Femur (tissue), 1 donor: ENCODE measurements at regions not wholly inside any gene's neighbourhood (a gene's known extent, or its start where the extent isn't known, plus 50 kb on each side); places are given as distances from the start of the nearest gene placed in this dataset.

Experiments
- DNase-seq: peaks from one replicate; pipeline ENCODE4 v3.0.0-alpha.2; 2017

- no peak for DNase-seq
Observed at GRCh38 chr5:20611620-20612019, 623.6 kb upstream of the CDH18 start.

GRCh38 chr5:20610681-20611080, 622.7 kb upstream of the CDH18 start:
- no peak for DNase-seq

- no peak for DNase-seq
Observed at GRCh38 chr5:20609126-20609525, 621.1 kb upstream of the CDH18 start.

DNA sequence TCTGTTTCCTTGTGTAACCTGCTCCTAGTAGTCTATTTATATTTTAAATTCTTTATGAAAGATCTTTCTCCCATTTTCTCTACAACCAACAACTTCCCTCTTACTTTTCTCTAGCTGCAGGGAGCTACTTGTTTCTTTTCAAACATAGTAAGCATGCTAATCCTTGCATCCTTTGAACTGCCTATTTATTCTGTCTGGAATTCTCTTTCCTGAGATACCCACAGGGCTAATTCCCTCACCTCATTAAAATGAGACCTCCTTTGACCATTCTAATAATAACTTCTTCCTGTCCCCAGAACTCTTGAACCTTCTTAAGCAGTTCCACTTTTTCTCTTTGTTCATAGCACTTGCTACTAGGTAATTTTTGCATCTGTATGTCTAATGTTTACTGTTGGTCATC, 620.6 kb upstream of the CDH18 start:
- DNase-seq: no peak

DNA sequence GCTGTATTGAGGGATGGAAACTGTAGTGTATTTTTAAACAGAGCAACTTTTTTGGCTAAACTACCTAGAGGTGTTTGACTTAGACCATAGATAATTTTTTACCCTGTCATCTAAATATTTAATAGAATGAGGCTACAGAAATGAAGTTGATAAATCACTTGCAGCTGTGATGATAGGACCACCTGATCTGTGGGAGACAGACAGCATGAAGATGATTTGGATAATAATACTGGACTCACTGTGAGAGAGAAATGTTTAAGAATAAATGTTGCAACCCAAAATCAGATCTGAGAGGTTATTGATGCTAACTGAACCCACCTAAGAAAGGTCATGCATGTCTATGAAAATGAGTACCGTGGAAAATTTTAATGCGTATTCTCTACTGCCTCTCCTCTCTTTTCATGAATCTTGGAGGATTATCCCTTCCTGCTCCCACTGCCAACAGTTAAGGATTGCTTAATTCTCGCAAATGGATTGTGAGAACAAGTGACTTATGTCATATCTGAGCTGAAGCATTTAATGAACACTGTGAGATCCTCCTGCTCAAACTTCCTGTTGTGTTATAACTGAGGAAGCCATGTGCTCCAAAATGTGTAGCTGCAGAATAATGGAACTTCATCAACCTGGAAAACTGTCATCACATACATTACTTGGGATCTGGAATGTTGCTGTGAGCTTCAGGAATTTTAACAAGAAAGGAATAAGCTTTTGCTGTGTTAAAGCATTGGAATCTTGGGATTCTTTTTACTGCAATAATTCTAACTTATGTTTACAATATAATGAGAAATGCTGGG, 617.9 kb upstream of the CDH18 start:
- DNase-seq: peak; percentile 43

GRCh38 chr5:20604992-20605391, 617.0 kb upstream of the CDH18 start:
- DNase-seq: peak; percentile 68

DNA sequence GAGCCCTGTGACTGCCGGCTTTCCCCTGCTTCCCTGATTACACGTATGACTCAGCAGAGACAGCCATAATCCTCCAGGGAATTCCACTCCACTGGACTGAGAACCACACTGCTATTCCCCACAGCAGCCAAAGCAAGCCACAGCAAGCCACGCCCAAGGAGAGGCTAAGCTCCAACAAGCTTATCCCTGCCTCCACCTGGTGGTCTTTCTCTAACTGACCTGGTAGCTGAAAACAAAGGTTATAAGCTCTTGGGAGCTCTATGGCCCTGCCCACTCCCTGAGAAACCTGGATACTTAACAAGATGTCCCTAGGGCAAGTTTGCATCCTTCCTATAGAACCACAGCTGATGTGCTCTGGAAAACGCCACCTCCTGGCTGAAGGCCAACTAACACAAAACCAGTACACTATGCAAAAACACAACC, 613.7 kb upstream of the CDH18 start:
- no peak for DNase-seq

DNA sequence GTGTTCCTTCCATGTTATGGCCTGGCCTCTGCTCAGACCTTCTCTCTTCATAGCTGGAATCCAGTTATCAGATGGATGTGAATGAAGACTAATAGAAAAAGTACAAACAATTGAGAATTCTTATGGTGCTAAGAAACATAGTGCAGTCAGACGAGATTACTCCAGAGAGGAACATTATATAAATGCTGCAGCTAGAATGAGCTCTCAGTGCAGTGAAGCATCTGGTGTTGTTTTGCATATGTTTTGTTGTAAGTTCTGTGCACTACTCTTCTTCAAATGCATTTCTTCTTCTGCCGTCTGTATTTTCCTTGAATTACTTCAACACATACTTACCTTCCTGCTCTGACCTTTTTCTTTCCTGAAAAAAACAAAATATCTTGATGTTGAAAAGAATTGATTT, 602.4 kb upstream of the CDH18 start:
- no peak for DNase-seq

GRCh38 chr5:20575571-20575970, 587.6 kb upstream of the CDH18 start:
- no peak for DNase-seq

DNA sequence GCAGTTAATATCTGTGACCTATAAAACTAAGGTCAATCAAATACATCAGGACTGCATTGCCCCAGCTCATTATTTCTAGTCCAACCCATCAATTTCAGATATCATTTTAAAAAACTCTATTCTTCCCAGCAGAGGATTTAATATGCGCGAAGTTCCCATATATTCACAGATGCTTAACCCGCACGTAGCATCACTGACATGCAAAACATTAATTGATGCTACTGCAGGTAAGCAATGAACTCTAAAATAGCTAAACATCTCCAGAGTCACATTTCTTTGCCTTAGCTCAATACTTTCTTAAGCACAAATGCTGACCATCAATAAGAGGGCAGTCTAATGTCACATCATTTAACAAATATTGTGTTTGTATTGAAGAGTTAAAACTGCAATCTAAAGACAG, 586.6 kb upstream of the CDH18 start:
- DNase-seq: no peak

DNA sequence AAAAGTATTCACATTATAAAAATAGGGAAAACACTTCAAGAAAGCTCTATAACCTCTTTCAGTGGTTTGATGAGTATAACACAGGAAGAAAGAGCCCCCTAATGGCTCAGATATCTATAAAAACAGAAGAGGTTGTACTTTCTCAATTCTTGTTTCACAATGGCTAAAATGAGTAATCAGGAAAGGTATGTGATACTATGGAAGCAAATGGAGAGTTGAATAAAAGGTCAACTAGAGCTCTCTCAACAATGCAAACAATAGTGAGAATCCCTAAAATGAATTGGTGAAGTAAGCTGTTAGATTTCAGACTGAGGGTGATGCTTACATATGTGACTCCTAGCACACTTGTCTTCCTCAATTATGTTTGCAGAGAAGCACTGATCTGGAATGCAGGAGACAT, 584.6 kb upstream of the CDH18 start:
- no peak for DNase-seq

DNA sequence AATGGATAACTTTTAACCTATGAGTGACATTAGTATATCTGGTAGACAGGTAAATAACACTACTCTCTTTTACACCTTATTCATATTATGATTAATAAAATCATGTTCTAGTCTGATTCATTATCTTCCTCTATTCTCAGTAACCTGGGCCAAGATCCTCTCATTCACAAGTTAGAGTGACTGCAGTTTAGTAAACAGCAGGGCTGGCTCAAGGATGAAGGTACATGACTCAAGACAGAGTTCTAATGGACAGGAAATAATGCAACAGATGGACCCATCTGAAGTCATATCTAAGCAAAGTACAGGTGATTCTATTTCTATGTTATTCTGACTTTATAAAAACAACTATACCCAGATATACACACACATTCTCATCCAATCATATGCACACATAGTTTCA, 582.5 kb upstream of the CDH18 start:
- no peak for DNase-seq

- DNase-seq: no peak
Observed at GRCh38 chr5:20562544-20562943, 574.5 kb upstream of the CDH18 start.

- no peak for DNase-seq
Observed at GRCh38 chr5:20559845-20560244, 571.8 kb upstream of the CDH18 start.

GRCh38 chr5:20556115-20556763, 568.2 kb upstream of the CDH18 start:
- DNase-seq: no peak

DNA sequence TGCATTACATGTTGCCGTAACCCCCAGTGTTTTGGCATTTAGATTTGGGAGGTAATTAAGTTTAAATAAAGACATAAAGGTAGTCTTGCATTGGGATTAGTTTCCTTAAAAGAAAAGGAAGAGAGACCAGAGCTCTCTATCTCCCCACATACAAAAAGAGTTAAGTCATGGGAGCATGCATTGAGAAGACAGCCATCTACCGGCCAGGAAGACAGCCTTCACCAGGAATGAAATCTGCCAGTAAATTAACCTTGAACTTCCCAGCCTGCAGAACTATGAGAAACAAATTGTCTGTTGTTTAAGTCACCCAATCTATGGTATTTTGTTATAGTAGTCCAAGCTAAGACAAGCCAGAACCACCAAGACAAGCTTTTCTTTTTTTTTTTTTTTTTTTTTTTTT, 567.0 kb upstream of the CDH18 start:
- no peak for DNase-seq

GRCh38 chr5:20554001-20554400, 566.0 kb upstream of the CDH18 start:
- no peak for DNase-seq

DNA sequence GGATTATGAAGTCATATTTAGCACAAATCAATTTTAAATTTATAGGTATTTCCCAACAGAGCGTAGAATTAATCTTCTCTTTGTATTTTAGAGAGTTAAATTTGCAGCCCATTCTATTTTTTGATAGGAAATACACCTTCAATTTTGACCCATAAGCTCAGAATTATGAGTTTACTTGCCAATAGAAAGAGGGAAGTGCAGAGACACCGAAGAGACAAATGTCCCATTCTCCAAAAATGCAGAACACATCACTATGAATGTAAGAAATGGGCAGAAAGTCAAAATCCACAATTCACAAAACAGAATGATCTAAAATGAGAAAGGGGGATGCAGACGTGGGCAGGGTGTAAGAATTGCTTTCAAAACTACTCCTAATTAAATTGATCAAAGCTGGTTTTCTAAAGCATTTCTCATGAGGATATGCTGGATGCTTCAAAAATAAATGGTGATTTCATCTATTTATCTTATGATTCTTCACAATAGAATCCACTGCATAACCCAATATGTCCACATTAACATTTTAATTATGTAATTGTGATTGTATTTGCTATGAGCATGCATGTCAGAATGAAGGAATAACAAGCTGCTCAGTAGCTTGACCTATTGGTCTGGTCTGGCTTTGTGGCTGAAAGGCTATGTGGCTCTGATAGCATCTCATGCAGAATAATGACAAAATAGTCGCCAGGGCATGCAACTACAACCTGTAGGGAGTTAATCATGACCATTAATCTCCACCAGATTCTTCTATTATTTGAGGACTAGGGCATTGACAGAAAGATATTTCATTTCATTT, 550.1 kb upstream of the CDH18 start:
- no peak for DNase-seq

DNA sequence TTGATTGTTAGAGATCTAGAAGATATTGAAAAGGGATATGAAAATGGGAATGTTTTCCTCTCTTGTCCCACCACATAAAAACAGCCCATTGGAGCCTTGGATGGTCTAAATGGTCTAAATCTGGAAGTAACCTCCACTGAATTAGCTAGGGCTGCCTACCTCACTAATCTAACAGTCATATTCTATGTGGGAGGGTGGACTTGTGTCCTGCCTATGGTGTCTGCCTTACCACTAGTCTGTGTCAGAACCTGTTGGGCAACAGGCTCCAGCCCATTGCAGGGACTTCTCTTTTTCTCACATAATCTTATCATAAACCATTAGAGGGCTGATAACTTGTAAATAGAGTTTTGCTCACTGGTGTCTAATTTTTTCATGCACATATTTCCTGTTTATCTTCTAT, 548.8 kb upstream of the CDH18 start:
- DNase-seq: no peak

GRCh38 chr5:20536341-20536740, 548.3 kb upstream of the CDH18 start:
- DNase-seq: no peak

DNA sequence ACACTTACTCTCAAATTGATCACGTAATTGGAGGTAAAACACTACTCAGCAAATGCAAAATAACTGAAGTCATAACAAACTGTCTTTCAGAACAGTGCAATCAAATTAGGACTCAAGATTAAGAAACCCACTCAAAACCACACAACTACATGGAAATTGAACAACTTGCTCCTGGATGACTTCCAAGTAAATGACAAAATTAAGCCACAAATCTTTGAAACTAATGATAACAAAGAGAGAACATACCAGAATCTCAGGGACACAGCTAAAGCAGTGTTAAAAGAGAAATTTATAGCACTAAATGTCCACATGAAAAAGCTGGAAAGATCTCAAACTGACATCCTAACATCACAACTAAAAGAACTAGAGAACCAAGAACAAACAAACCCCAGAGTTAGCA, 540.5 kb upstream of the CDH18 start:
- no peak for DNase-seq

- DNase-seq: no peak
Observed at GRCh38 chr5:20524991-20525529, 537.1 kb upstream of the CDH18 start.

GRCh38 chr5:20522905-20523482, 535.0 kb upstream of the CDH18 start:
- DNase-seq: no peak
